Central memory CD8-positive, alpha-beta T cell (primary cell): ENCODE measurements at regions not wholly inside any gene's neighbourhood (a gene's known extent, or its start where the extent isn't known, plus 50 kb on each side); places are given as distances from the start of the nearest gene placed in this dataset.

Experiments used
- ATAC-seq: fragments of 150-1000 bp; cut with Tn5 transposase; replicated peaks from 2 replicates; pipeline ENCODE4 v1.10.0; 2022; ENCODE audit warnings: mild to moderate bottlenecking, moderate FRiP score, moderate number of reproducible peaks; ENCODE audit not compliant: poor library complexity, severe bottlenecking; ENCODE audit errors: extremely low read depth
- DNase-seq, 2 donors: peaks; one replicate each; pipeline ENCODE4 v3.0.0; 2021; ENCODE audit warnings: low spot score in 2 of 2
- H3K27ac Mint-ChIP-seq: one replicate; pipeline ENCODE4 v1.8.0; 2022; ENCODE audit warnings: low read depth, mild to moderate bottlenecking, moderate library complexity, mixed read lengths
- H3K27me3 Mint-ChIP-seq: one replicate; pipeline ENCODE4 v1.8.0; 2022; ENCODE audit warnings: mixed read lengths
- H3K36me3 Mint-ChIP-seq: one replicate; pipeline ENCODE4 v1.8.0; 2022; ENCODE audit warnings: mild to moderate bottlenecking, moderate library complexity, mixed read lengths; ENCODE audit not compliant: insufficient read depth
- H3K4me1 Mint-ChIP-seq: one replicate; pipeline ENCODE4 v1.8.0; 2022; ENCODE audit warnings: mixed read lengths
- H3K4me3 Mint-ChIP-seq: one replicate; pipeline ENCODE4 v1.8.0; 2022; ENCODE audit warnings: mild to moderate bottlenecking, moderate library complexity, mixed read lengths
- H3K9me3 Mint-ChIP-seq: one replicate; pipeline ENCODE4 v1.8.0; 2022; ENCODE audit warnings: mixed read lengths

GRCh38 chr6:14540276-14540675, 422.7 kb downstream of the CD83 start:
- Mint-ChIP-seq H3K36me3 (no peaks in the 10 kb centered on the region), H3K4me3 (no peak overlapping the region), H3K27me3 (no peaks in the 10 kb centered on the region), H3K27ac (no peak overlapping the region), H3K9me3 (no peaks in the 10 kb centered on the region), H3K4me1 (no peaks in the 10 kb centered on the region)
- no peak for DNase-seq
- ATAC-seq = no peak

GRCh38 chr6:14540810-14541540, 423.4 kb downstream of the CD83 start:
- Mint-ChIP-seq H3K4me1 (no peaks in the 10 kb centered on the region), H3K36me3 (no peaks in the 10 kb centered on the region), H3K27me3 (no peaks in the 10 kb centered on the region), H3K4me3 (no peak overlapping the region), H3K27ac (no peak overlapping the region), H3K9me3 (no peaks in the 10 kb centered on the region)
- DNase-seq (no peak), ATAC-seq (no peak)

GRCh38 chr6:14542670-14543366, 425.2 kb downstream of the CD83 start:
- H3K36me3 Mint-ChIP-seq = no peaks in the 10 kb centered on the region
- no peaks in the 10 kb centered on the region for H3K27me3 Mint-ChIP-seq
- H3K9me3 Mint-ChIP-seq = no peaks in the 10 kb centered on the region
- H3K4me3 Mint-ChIP-seq = no peak overlapping the region
- no peaks in the 10 kb centered on the region for H3K4me1 Mint-ChIP-seq
- ATAC-seq = no peak
- DNase-seq = no peak
- H3K27ac Mint-ChIP-seq = no peak overlapping the region

GRCh38 chr6:14543971-14544585, 426.5 kb downstream of the CD83 start:
- Mint-ChIP-seq H3K36me3 (no peaks in the 10 kb centered on the region), H3K4me1 (no peaks in the 10 kb centered on the region), H3K4me3 (no peak overlapping the region), H3K9me3 (no peaks in the 10 kb centered on the region), H3K27me3 (no peaks in the 10 kb centered on the region), H3K27ac (no peak overlapping the region)
- DNase-seq (no peak), ATAC-seq (no peak)

GRCh38 chr6:14544666-14545065, 427.1 kb downstream of the CD83 start:
- DNase-seq (no peak), ATAC-seq (no peak)
- H3K27me3 Mint-ChIP-seq = no peaks in the 10 kb centered on the region
- H3K9me3 Mint-ChIP-seq = no peaks in the 10 kb centered on the region
- H3K4me3 Mint-ChIP-seq = no peak overlapping the region
- H3K4me1 Mint-ChIP-seq = no peaks in the 10 kb centered on the region
- no peak overlapping the region for H3K27ac Mint-ChIP-seq
- no peaks in the 10 kb centered on the region for H3K36me3 Mint-ChIP-seq

GRCh38 chr6:14545496-14545895, 427.9 kb downstream of the CD83 start:
- no peaks in the 10 kb centered on the region for H3K36me3 Mint-ChIP-seq

GRCh38 chr6:14546036-14546435, 428.5 kb downstream of the CD83 start:
- no peaks in the 10 kb centered on the region for H3K36me3 Mint-ChIP-seq
- H3K27me3 Mint-ChIP-seq = no peaks in the 10 kb centered on the region
- no peaks in the 10 kb centered on the region for H3K9me3 Mint-ChIP-seq
- ATAC-seq = no peak
- no peaks in the 10 kb centered on the region for H3K4me1 Mint-ChIP-seq
- no peak overlapping the region for H3K4me3 Mint-ChIP-seq
- DNase-seq = no peak
- H3K27ac Mint-ChIP-seq = no peak overlapping the region

More at GRCh38 chr6:14545496-14545895, 427.9 kb downstream of the CD83 start:
- H3K9me3 Mint-ChIP-seq = no peaks in the 10 kb centered on the region
- no peaks in the 10 kb centered on the region for H3K27me3 Mint-ChIP-seq
- DNase-seq (no peak), ATAC-seq (no peak)
- H3K4me1 Mint-ChIP-seq = no peaks in the 10 kb centered on the region
- H3K27ac Mint-ChIP-seq = no peak overlapping the region
- H3K4me3 Mint-ChIP-seq = no peak overlapping the region

GRCh38 chr6:14547284-14547998, 429.9 kb downstream of the CD83 start:
- Mint-ChIP-seq H3K27me3 (no peaks in the 10 kb centered on the region), H3K9me3 (no peaks in the 10 kb centered on the region), H3K27ac (no peak overlapping the region), H3K4me1 (no peaks in the 10 kb centered on the region), H3K36me3 (no peaks in the 10 kb centered on the region), H3K4me3 (no peak overlapping the region)
- DNase-seq (no peak), ATAC-seq (no peak)

- Mint-ChIP-seq H3K4me1 (no peaks in the 10 kb centered on the region), H3K27me3 (no peaks in the 10 kb centered on the region), H3K36me3 (no peaks in the 10 kb centered on the region), H3K9me3 (no peaks in the 10 kb centered on the region), H3K4me3 (no peak overlapping the region), H3K27ac (no peak overlapping the region)
- no peak for ATAC-seq
- DNase-seq = no peak
These were observed 431.8 kb downstream of the CD83 start for GRCh38 chr6:14549304-14549770.

- H3K4me1 Mint-ChIP-seq = no peaks in the 10 kb centered on the region
- DNase-seq = no peak
- no peak overlapping the region for H3K4me3 Mint-ChIP-seq
- H3K27ac Mint-ChIP-seq = no peak overlapping the region
- H3K27me3 Mint-ChIP-seq = no peaks in the 10 kb centered on the region
- no peak for ATAC-seq
- no peaks in the 10 kb centered on the region for H3K9me3 Mint-ChIP-seq
- no peaks in the 10 kb centered on the region for H3K36me3 Mint-ChIP-seq
These were observed 432.3 kb downstream of the CD83 start for GRCh38 chr6:14549871-14550270.

- no peak overlapping the region for H3K4me3 Mint-ChIP-seq
- no peaks in the 10 kb centered on the region for H3K27me3 Mint-ChIP-seq
- H3K27ac Mint-ChIP-seq = no peak overlapping the region
- no peak for ATAC-seq
- DNase-seq = no peak
- H3K4me1 Mint-ChIP-seq = no peaks in the 10 kb centered on the region
- no peaks in the 10 kb centered on the region for H3K9me3 Mint-ChIP-seq
- H3K36me3 Mint-ChIP-seq = no peaks in the 10 kb centered on the region
These were observed 432.8 kb downstream of the CD83 start for GRCh38 chr6:14550410-14550809.

GRCh38 chr6:14550822-14551221, 433.2 kb downstream of the CD83 start:
- H3K4me1 Mint-ChIP-seq = no peaks in the 10 kb centered on the region
- no peaks in the 10 kb centered on the region for H3K9me3 Mint-ChIP-seq
- no peaks in the 10 kb centered on the region for H3K27me3 Mint-ChIP-seq
- no peaks in the 10 kb centered on the region for H3K36me3 Mint-ChIP-seq
- H3K4me3 Mint-ChIP-seq = no peak overlapping the region
- ATAC-seq (no peak), DNase-seq (no peak)
- H3K27ac Mint-ChIP-seq = no peak overlapping the region
